Stomach (tissue), 8 donors: ENCODE measurements at regions not wholly inside any gene's neighbourhood (a gene's known extent, or its start where the extent isn't known, plus 50 kb on each side); places are given as distances from the start of the nearest gene placed in this dataset.

Experiments used
- DNase-seq, 2 donors: peaks; one replicate each; pipeline versions ENCODE4 v3.0.0 to v3.0.0-alpha.2; 2013 to 2019
- H3K27ac ChIP-seq, 5 donors: fragments of 200-600 bp in 4 of 5; sonication (generic) in 4 of 5; one replicate each; pipeline ENCODE4 v1.5.1; 2013 to 2019; ENCODE audit warnings: mild to moderate bottlenecking in 1 of 5, moderate library complexity in 1 of 5
- H3K27me3 ChIP-seq, 3 donors: fragments of 200-600 bp; sonication (generic); one replicate each; pipeline ENCODE4 v1.5.1; 2017 to 2019; ENCODE audit warnings: mixed run types in 1 of 3
- H3K36me3 ChIP-seq, 4 donors: fragments of 200-600 bp; sonication (generic); 1 replicate in 3 of 4; 2 replicates in 1 of 4; pipeline ENCODE4 v1.5.1; 2016 to 2019
- H3K4me1 ChIP-seq, 4 donors: fragments of 200-600 bp; sonication (generic); one replicate each; pipeline ENCODE4 v1.5.1; 2016 to 2019
- H3K4me3 ChIP-seq, 4 donors: fragments of 200-600 bp; sonication (generic) in 3 of 4; one replicate each; pipeline ENCODE4 v1.5.1; 2016 to 2019; ENCODE audit warnings: mild to moderate bottlenecking in 1 of 4
- H3K9me3 ChIP-seq, 4 donors: fragments of 200-600 bp; sonication (generic); one replicate each; pipeline ENCODE4 v1.5.1; 2016 to 2019
- EP300 ChIP-seq: sonication (generic); formaldehyde crosslinking; IDR thresholded peaks from one replicate; pipeline ENCODE4 v1.6.1; 2017; ENCODE audit warnings: antibody characterized with exemption
- POLR2A ChIP-seq, 4 donors: fragments of 450-650 bp; IDR thresholded peaks; one replicate each; pipeline ENCODE4 v1.6.1; 2016; ENCODE audit warnings: antibody characterized with exemption in 4 of 4, control low read depth in 2 of 4, mild to moderate bottlenecking in 1 of 4, moderate library complexity in 1 of 4
- POLR2AphosphoS5 ChIP-seq, 3 donors: sonication (generic); formaldehyde crosslinking; IDR thresholded peaks; one replicate each; pipeline ENCODE4 v1.6.1; 2016; ENCODE audit warnings: antibody characterized with exemption in 3 of 3
- WGBS, 5 donors: extraction: QIAGEN DNeasy Blood & Tissue Kit in 3 of 5; methylation state at CpG; one replicate each; pipeline versions ENCODE4 v1.1.5 to v1.1.7; 2013 to 2018; 5-methylcytosine and 5-hydroxymethylcytosine counted together
- intact Hi-C: fragments of 100-400 bp; cut with DNase I; formaldehyde crosslinking; loops from one replicate; pipeline ENCODE4 v1.15.1; 2023; ENCODE audit warnings: low total_unique reads
- TF ChIP-seq, protein P1 (sequence below), 7 experiments: fragments of 450-650 bp in 4 of 7; fragments of 200-600 bp in 3 of 7; sonication (generic) in 3 of 7; IDR thresholded peaks; one replicate each; pipeline ENCODE4 v1.5.1; 2016 to 2019; ENCODE audit warnings: antibody characterized with exemption in 7 of 7, control low read depth in 2 of 7, mild to moderate bottlenecking in 1 of 7
- donor health status: healthy with polysubstance abuse.
- donor health status: Bipolar disorder and iron deficiency.
- donor health status: healthy.

DNA sequence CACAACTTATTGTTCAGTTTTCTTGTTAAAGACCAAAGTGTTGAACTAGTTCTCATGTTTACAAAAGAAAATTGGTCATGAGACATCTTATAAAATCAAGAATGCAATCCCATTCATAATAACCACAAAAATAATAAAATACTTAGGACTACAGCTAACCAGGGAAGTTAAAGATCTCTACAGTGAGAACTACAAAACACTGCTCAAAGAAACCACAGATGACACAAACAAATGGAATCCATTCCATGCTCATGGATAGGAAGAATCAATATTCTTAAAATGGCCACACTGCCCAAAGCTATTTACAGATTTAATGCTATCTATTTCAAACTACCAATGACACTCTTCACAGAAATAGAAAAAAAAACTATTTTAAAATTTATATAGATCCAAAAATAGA is 1354.8 kb upstream of the CDH2 start:
- Histone ChIP-seq H3K36me3 (no peaks in the 10 kb centered on the region), H3K27ac (no peak overlapping the region), H3K4me3 (no peak overlapping the region), H3K27me3 (no peaks in the 10 kb centered on the region), H3K9me3 (peaks cover 0 to 9% (median 3%) of the 10 kb centered on the region in 4 donors), H3K4me1 (no peaks in the 10 kb centered on the region)
- intact Hi-C loops = no loop called here
- DNase-seq = no peak
- TF ChIP-seq, protein P1, sequence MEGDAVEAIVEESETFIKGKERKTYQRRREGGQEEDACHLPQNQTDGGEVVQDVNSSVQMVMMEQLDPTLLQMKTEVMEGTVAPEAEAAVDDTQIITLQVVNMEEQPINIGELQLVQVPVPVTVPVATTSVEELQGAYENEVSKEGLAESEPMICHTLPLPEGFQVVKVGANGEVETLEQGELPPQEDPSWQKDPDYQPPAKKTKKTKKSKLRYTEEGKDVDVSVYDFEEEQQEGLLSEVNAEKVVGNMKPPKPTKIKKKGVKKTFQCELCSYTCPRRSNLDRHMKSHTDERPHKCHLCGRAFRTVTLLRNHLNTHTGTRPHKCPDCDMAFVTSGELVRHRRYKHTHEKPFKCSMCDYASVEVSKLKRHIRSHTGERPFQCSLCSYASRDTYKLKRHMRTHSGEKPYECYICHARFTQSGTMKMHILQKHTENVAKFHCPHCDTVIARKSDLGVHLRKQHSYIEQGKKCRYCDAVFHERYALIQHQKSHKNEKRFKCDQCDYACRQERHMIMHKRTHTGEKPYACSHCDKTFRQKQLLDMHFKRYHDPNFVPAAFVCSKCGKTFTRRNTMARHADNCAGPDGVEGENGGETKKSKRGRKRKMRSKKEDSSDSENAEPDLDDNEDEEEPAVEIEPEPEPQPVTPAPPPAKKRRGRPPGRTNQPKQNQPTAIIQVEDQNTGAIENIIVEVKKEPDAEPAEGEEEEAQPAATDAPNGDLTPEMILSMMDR (IDR thresholded peaks at IDR 0.05) = no peak
- TF ChIP-seq EP300 (no peak), POLR2AphosphoS5 (IDR thresholded peaks at IDR 0.05) (no peak), POLR2A (IDR thresholded peaks at IDR 0.05) (no peak)

DNA sequence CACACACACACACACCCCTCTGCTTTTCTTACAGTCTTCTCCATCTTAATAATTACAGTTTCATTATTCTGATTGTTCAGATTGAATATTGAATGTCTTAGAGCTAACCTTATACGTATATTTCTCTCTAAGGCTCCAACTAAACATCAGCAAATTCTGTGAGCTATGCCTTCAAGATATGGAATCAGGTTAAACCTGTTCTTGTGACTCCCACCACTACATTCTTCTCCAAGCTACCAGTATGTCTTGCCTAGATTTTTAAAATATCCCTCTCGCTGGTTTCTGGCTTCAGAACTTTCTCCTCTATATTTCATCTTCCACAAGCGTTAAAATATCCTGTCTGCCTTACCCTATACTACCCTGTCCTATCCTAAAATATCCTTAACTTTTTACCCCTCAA is 1346.4 kb upstream of the CDH2 start:
- WGBS, 5 donors = 59 to 69% (median 64%) methylated on average over 3 of the region's 3 CpGs
- H3K27ac ChIP-seq = no peak overlapping the region
- H3K4me1 ChIP-seq = no peaks in the 10 kb centered on the region
- no peak for DNase-seq
- intact Hi-C loops = no loop called here
- no peaks in the 10 kb centered on the region for H3K27me3 ChIP-seq
- no peaks in the 10 kb centered on the region for H3K36me3 ChIP-seq
- TF ChIP-seq POLR2A (IDR thresholded peaks at IDR 0.05) (no peak), POLR2AphosphoS5 (IDR thresholded peaks at IDR 0.05) (no peak), EP300 (no peak)
- TF ChIP-seq, protein P1 (IDR thresholded peaks at IDR 0.05) = no peak
- no peaks in the 10 kb centered on the region for H3K9me3 ChIP-seq
- no peak overlapping the region for H3K4me3 ChIP-seq

DNA sequence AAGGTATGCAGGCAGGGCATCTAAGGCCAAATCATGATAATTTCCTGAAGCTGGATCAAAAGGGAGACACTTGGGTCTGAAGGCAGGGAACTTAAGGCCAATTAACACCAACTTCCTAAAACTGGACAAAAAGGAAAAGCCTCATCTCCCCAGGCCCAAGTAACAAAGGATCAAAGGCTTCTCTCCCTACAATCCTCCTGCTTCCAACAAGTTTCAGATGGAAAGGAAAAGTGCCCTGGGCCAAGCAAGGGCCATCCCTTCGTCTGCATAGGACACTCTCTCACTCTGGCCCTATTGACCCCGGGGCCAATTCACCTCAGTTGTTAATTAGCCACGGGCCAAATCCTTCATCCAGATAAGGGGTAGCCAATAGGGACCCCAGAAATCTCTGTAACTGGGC is 1335.8 kb upstream of the CDH2 start:
- Histone ChIP-seq H3K4me3 (no peak overlapping the region), H3K27ac (no peak overlapping the region), H3K4me1 (no peaks in the 10 kb centered on the region), H3K9me3 (peaks cover 0 to 7% (median 0%) of the 10 kb centered on the region in 4 donors), H3K36me3 (no peaks in the 10 kb centered on the region), H3K27me3 (no peaks in the 10 kb centered on the region)
- intact Hi-C loops = no loop called here
- no peak for DNase-seq
- WGBS, 5 donors = 47 to 72% (median 61%) methylated on average over 3 of the region's 3 CpGs
- TF ChIP-seq POLR2AphosphoS5 (IDR thresholded peaks at IDR 0.05) = no peak
- TF ChIP-seq, protein P1 (IDR thresholded peaks at IDR 0.05) = no peak

DNA sequence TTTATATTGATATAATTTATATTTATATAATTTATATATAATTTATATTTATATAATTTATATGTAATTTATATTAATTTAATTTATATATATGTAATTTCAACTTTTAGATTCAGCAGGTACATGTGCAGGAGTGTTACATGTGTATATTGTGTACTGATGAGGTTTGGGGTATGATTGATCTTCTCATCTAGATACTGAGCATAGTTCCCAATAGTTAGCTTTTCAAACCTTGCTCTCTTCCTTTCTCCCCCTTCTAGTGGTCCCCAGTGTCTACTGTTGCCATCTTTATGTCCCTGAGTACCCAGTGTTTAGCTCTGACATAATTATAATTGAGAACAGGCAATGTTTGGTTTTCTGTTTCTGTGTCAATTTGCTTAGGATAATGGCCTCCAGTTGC is 1335.3 kb upstream of the CDH2 start:
- Histone ChIP-seq H3K27ac (no peak overlapping the region), H3K27me3 (no peaks in the 10 kb centered on the region), H3K4me1 (no peaks in the 10 kb centered on the region), H3K4me3 (no peak overlapping the region), H3K36me3 (no peaks in the 10 kb centered on the region), H3K9me3 (peaks cover 0 to 7% (median 0%) of the 10 kb centered on the region in 4 donors)
- intact Hi-C loops = no loop called here
- DNase-seq = no peak
- no peak for TF ChIP-seq POLR2AphosphoS5 (IDR thresholded peaks at IDR 0.05)
- no peak for TF ChIP-seq EP300
- TF ChIP-seq, protein P1 (IDR thresholded peaks at IDR 0.05) = no peak
- no peak for TF ChIP-seq POLR2A (IDR thresholded peaks at IDR 0.05)

DNA sequence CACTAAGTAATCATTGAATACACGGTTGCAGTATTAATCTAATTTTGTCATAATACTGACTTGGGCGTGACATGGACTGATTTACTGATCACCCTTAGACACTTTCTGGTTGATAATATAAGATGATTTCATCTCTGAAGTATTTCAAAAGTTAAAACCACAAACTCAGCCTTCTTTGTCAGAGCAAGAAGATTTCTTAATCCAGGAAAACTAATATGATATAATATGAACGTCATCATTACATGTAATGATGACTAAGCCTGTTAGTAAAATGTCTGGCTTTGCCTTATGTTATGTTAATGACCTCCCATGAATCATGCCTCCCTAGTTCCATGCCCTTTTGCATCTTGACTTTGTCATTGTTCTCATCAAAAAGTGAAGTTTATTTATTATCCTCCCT is 1325.0 kb upstream of the CDH2 start:
- no peaks in the 10 kb centered on the region for H3K9me3 ChIP-seq
- no peaks in the 10 kb centered on the region for H3K27me3 ChIP-seq
- 73 to 79% (median 75%) methylated on average over 3 of the region's 3 CpGs for whole genome bisulfite sequencing, 5 donors
- no peak overlapping the region for H3K27ac ChIP-seq
- H3K4me3 ChIP-seq = no peak overlapping the region
- TF ChIP-seq EP300 (no peak), POLR2A (IDR thresholded peaks at IDR 0.05) (no peak), POLR2AphosphoS5 (IDR thresholded peaks at IDR 0.05) (no peak)
- TF ChIP-seq, protein P1 (IDR thresholded peaks at IDR 0.05) = no peak
- no peak for DNase-seq
- H3K36me3 ChIP-seq = no peaks in the 10 kb centered on the region
- intact Hi-C loops = no loop called here
- H3K4me1 ChIP-seq = no peaks in the 10 kb centered on the region
